HFF-Myc (cell line): ENCODE measurements at regions not wholly inside any gene's neighbourhood (a gene's known extent, or its start where the extent isn't known, plus 50 kb on each side); places are given as distances from the start of the nearest gene placed in this dataset.

Experiments
- DNase-seq: peaks from one replicate; pipeline ENCODE4 v3.0.0-alpha.2; 2011; ENCODE audit warnings: low read depth; ENCODE audit errors: extremely low read depth
- H3K4me3 ChIP-seq: replicated peaks from 2 replicates; pipeline ENCODE4 v1.5.1; 2011; ENCODE audit warnings: low read depth, mild to moderate bottlenecking, control low read depth, low read length
- TF ChIP-seq, protein P1 (sequence below): IDR thresholded peaks from 2 replicates; pipeline ENCODE4 v1.5.1; 2012; ENCODE audit warnings: mild to moderate bottlenecking, low read depth, low read length, control low read depth; ENCODE audit errors: missing control alignments

GRCh38 chr3:181888234-181888633, 176.5 kb downstream of the SOX2 start:
- DNase-seq = no peak
- no peak overlapping the region for H3K4me3 ChIP-seq
- TF ChIP-seq, protein P1, sequence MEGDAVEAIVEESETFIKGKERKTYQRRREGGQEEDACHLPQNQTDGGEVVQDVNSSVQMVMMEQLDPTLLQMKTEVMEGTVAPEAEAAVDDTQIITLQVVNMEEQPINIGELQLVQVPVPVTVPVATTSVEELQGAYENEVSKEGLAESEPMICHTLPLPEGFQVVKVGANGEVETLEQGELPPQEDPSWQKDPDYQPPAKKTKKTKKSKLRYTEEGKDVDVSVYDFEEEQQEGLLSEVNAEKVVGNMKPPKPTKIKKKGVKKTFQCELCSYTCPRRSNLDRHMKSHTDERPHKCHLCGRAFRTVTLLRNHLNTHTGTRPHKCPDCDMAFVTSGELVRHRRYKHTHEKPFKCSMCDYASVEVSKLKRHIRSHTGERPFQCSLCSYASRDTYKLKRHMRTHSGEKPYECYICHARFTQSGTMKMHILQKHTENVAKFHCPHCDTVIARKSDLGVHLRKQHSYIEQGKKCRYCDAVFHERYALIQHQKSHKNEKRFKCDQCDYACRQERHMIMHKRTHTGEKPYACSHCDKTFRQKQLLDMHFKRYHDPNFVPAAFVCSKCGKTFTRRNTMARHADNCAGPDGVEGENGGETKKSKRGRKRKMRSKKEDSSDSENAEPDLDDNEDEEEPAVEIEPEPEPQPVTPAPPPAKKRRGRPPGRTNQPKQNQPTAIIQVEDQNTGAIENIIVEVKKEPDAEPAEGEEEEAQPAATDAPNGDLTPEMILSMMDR = no peak

DNA sequence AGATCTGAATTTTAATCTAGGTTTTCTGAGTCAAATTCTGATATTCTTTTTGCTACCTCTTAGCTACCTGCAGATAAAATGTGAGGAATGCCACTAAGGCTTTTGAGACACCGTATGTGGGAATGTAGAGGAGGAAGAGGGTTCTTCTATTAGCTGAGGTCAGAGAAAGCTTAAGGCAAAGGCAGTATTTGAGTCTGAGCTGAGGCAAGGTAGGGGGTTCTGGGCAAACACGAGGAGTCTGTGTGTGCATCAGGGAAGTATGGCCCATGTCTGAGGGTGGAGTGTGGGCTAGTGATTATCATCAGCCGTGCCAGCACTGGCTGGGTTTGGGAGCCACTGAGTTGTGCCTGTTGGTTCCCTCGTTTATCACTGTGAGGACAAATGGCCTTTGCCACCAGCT, 181.1 kb downstream of the SOX2 start:
- TF ChIP-seq, protein P1 = no peak
- no peak overlapping the region for H3K4me3 ChIP-seq
- DNase-seq = no peak

DNA sequence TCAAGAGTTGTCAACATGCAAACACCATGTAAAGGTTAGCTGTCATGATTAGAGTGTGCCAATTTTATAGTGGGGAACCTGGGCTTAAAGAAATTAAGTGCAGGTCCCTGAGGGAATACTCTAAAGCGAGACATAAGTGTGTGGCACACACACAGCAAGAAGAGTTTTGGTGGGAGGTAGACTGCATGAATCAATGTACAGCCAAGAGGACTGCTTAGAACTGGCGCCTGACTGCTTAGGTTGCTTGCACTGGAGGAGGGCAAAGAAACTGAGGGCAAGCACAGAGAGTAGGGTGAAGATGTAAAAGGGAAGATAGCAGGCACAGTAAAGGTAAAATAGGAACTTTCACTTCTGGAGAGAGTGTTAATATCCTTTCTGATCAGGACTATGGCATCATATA, 184.9 kb downstream of the SOX2 start:
- no peak overlapping the region for H3K4me3 ChIP-seq
- TF ChIP-seq, protein P1 = no peak
- DNase-seq = no peak

DNA sequence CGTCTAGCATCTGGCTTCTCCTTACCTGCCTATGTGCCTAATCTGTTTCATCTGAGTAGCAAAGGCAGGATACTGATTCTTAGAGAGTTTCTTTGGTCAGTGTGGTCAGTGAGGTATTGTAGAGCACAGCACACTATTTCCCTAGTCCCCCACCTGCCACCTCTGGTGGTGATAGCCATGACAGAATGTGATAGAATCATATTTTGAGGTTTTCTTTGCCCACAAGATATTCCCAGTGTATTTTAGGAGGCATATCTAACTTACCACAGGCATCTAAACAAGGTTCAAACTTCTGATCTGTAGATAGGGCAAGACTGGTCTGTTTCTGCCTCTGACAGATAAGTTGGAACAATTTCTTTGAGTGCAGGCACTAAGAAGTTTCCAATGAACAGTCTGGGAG, 188.0 kb downstream of the SOX2 start:
- no peak overlapping the region for H3K4me3 ChIP-seq
- DNase-seq = no peak
- TF ChIP-seq, protein P1 = no peak

DNA sequence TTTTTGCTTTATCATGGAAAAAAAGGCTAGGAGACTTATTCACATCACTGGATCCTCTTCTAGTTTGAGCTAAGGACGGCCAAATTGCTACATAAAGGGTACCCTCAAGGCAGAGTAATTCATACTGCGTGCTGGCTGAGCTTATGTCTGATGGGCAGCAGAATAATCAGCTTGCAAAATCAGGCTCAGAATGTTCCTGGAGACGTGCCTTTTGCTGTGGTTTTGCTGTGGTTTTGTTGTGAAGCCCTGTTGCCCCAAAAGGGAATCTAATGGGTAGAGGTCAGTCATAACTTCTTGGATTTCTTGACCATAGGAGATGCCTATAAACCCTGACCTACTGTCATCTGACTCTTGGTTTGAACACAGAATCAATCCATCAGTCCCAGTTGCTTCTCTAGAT, 189.9 kb downstream of the SOX2 start:
- TF ChIP-seq, protein P1 = no peak
- no peak overlapping the region for H3K4me3 ChIP-seq
- DNase-seq = no peak

GRCh38 chr3:181906338-181906737, 194.6 kb downstream of the SOX2 start:
- no peak overlapping the region for H3K4me3 ChIP-seq
- DNase-seq = no peak
- TF ChIP-seq, protein P1 = no peak

GRCh38 chr3:181909241-181909640, 197.5 kb downstream of the SOX2 start:
- TF ChIP-seq, protein P1 = no peak
- no peak overlapping the region for H3K4me3 ChIP-seq
- DNase-seq = no peak
